NCI-H774 (cell line): ENCODE measurements at regions not wholly inside any gene's neighbourhood (a gene's known extent, or its start where the extent isn't known, plus 50 kb on each side); places are given as distances from the start of the nearest gene placed in this dataset.
A peak's percentile ranks its signal among the peaks of the same experiment; 100 is the strongest.
"Not testable (repeated sequence)": the region's sequence is repeated elsewhere in the genome, so short reads cannot be mapped to it uniquely, and the experiment has no call there.

Experiments used
- DNase-seq: peaks from one replicate; lab custom pipeline; 2025; lab: John Stamatoyannopoulos, UW

- no peak for DNase-seq
These were observed 484.2 kb downstream of the PID1 start for GRCh38 chr2:228786901-228787300.

GRCh38 chr2:228782281-228782680, 488.8 kb downstream of the PID1 start:
- DNase-seq, result no peak

- no peak for DNase-seq
These were observed 493.2 kb downstream of the PID1 start for GRCh38 chr2:228777855-228778355.

- no peak for DNase-seq
These were observed 496.5 kb downstream of the PID1 start for GRCh38 chr2:228774548-228774947.

- no peak for DNase-seq
These were observed 499.3 kb downstream of the PID1 start for GRCh38 chr2:228771774-228772173.

- DNase-seq, result no peak
These were observed 499.8 kb downstream of the PID1 start for GRCh38 chr2:228771315-228771714.

GRCh38 chr2:228768818-228769217, 502.3 kb downstream of the PID1 start:
- no peak for DNase-seq

GRCh38 chr2:228768141-228768540, 502.9 kb downstream of the PID1 start:
- not testable (repeated sequence) for DNase-seq

GRCh38 chr2:228767196-228767595, 503.9 kb downstream of the PID1 start:
- no peak for DNase-seq

GRCh38 chr2:228763379-228763981, 507.6 kb downstream of the PID1 start:
- DNase-seq, result peak; percentile 17

GRCh38 chr2:228762565-228762964, 508.5 kb downstream of the PID1 start:
- no peak for DNase-seq

- not testable (repeated sequence) for DNase-seq
These were observed 515.4 kb downstream of the PID1 start for GRCh38 chr2:228755661-228756060.

- DNase-seq, result no peak
These were observed 523.6 kb downstream of the PID1 start for GRCh38 chr2:228747483-228747882.

GRCh38 chr2:228738671-228739380, 532.3 kb downstream of the PID1 start:
- DNase-seq, result no peak

GRCh38 chr2:228735697-228736096, 535.4 kb downstream of the PID1 start:
- no peak for DNase-seq

- no peak for DNase-seq
These were observed 539.6 kb downstream of the PID1 start for GRCh38 chr2:228731517-228731916.

- DNase-seq, result no peak
These were observed 542.1 kb downstream of the PID1 start for GRCh38 chr2:228728961-228729360.

GRCh38 chr2:228725031-228725430, 543.5 kb upstream of the SPHKAP start:
- DNase-seq, result no peak

- DNase-seq, result no peak
These were observed 542.1 kb upstream of the SPHKAP start for GRCh38 chr2:228723599-228723998.

- DNase-seq, result no peak
These were observed 540.8 kb upstream of the SPHKAP start for GRCh38 chr2:228722311-228722710.

GRCh38 chr2:228720895-228721294, 539.4 kb upstream of the SPHKAP start:
- no peak for DNase-seq

GRCh38 chr2:228709788-228710371, 528.4 kb upstream of the SPHKAP start:
- no peak for DNase-seq

GRCh38 chr2:228707846-228708245, 526.4 kb upstream of the SPHKAP start:
- DNase-seq, result no peak
